GM18519 (cell line): ENCODE measurements at regions not wholly inside any gene's neighbourhood (a gene's known extent, or its start where the extent isn't known, plus 50 kb on each side); places are given as distances from the start of the nearest gene placed in this dataset.
"Not testable (repeated sequence)": the region's sequence is repeated elsewhere in the genome, so short reads cannot be mapped to it uniquely, and the experiment has no call there.

Experiments
- ATAC-seq: cut with Tn5 transposase; IDR thresholded peaks from one replicate; pipeline ENCODE4 v1.9.1; 2021; ENCODE audit warnings: mild to moderate bottlenecking, moderate library complexity; ENCODE audit not compliant: unreplicated experiment, low FRiP score

- not testable (repeated sequence) for ATAC-seq
Observed at GRCh38 chr2:192524642-192525251, 330.0 kb upstream of the TMEFF2 start.

GRCh38 chr2:192524214-192524613, 329.5 kb upstream of the TMEFF2 start:
- ATAC-seq, result not testable (repeated sequence)

GRCh38 chr2:192515937-192516336, 321.2 kb upstream of the TMEFF2 start:
- no peak for ATAC-seq

- no peak for ATAC-seq
Observed at GRCh38 chr2:192513575-192513974, 318.8 kb upstream of the TMEFF2 start.

GRCh38 chr2:192507836-192508450, 313.2 kb upstream of the TMEFF2 start:
- ATAC-seq, result not testable (repeated sequence)

- peak; percentile 61 for ATAC-seq
Observed at GRCh38 chr2:192500550-192501200, 305.9 kb upstream of the TMEFF2 start.

GRCh38 chr2:192499476-192499875, 304.7 kb upstream of the TMEFF2 start:
- no peak for ATAC-seq

- no peak for ATAC-seq
Observed at GRCh38 chr2:192498747-192499146, 304.0 kb upstream of the TMEFF2 start.

- ATAC-seq, result not testable (repeated sequence)
Observed at GRCh38 chr2:192488158-192488557, 293.4 kb upstream of the TMEFF2 start.

- ATAC-seq, result no peak
Observed at GRCh38 chr2:192487636-192488035, 292.9 kb upstream of the TMEFF2 start.

GRCh38 chr2:192484903-192485302, 290.2 kb upstream of the TMEFF2 start:
- ATAC-seq, result no peak

GRCh38 chr2:192480984-192481383, 286.3 kb upstream of the TMEFF2 start:
- ATAC-seq, result no peak

GRCh38 chr2:192473331-192473730, 278.6 kb upstream of the TMEFF2 start:
- ATAC-seq, result no peak

GRCh38 chr2:192471982-192472381, 277.2 kb upstream of the TMEFF2 start:
- ATAC-seq, result no peak

GRCh38 chr2:192469612-192470011, 274.9 kb upstream of the TMEFF2 start:
- no peak for ATAC-seq

GRCh38 chr2:192467953-192468660, 273.4 kb upstream of the TMEFF2 start:
- no peak for ATAC-seq

GRCh38 chr2:192465141-192465540, 270.4 kb upstream of the TMEFF2 start:
- ATAC-seq, result no peak

GRCh38 chr2:192459422-192459821, 264.7 kb upstream of the TMEFF2 start:
- ATAC-seq, result no peak

GRCh38 chr2:192448881-192449280, 254.1 kb upstream of the TMEFF2 start:
- no peak for ATAC-seq

GRCh38 chr2:192444286-192444838, 249.6 kb upstream of the TMEFF2 start:
- no peak for ATAC-seq

- ATAC-seq, result no peak
Observed at GRCh38 chr2:192443831-192444230, 249.1 kb upstream of the TMEFF2 start.
